Mesenchymal stem cell (in vitro differentiated cells and primary cell): ENCODE measurements at regions not wholly inside any gene's neighbourhood (a gene's known extent, or its start where the extent isn't known, plus 50 kb on each side); places are given as distances from the start of the nearest gene placed in this dataset.
A peak's percentile ranks its signal among the peaks of the same experiment; 100 is the strongest.

Experiments used
- DNase-seq: peaks from one replicate; pipeline ENCODE4 v3.0.0-alpha.2; 2013
- H2AFZ ChIP-seq: one replicate; pipeline ENCODE4 v1.6.1; 2013; ENCODE audit warnings: low read depth, mild to moderate bottlenecking, control low read depth, inconsistent platforms, low read length, moderate library complexity
- H2AK5ac ChIP-seq: 2 replicates; pipeline ENCODE4 v1.6.1; 2013; ENCODE audit warnings: low read length, moderate library complexity, mild to moderate bottlenecking, inconsistent platforms; ENCODE audit not compliant: severe bottlenecking
- H2BK120ac ChIP-seq: one replicate; pipeline ENCODE4 v1.6.1; 2013; ENCODE audit warnings: low read depth, mild to moderate bottlenecking, inconsistent platforms, low read length, moderate library complexity
- H2BK12ac ChIP-seq, 2 experiments: one replicate each; pipeline ENCODE4 v1.6.1; 2013; ENCODE audit warnings: inconsistent platforms in 2 of 2, low read length in 2 of 2, mild to moderate bottlenecking in 2 of 2, moderate library complexity in 2 of 2, control low read depth in 1 of 2
- H2BK15ac ChIP-seq: one replicate; pipeline ENCODE4 v1.6.1; 2013; ENCODE audit warnings: mild to moderate bottlenecking, low read depth, inconsistent platforms; ENCODE audit not compliant: poor library complexity, severe bottlenecking
- H2BK5ac ChIP-seq: 2 replicates; pipeline ENCODE4 v1.6.1; 2013; ENCODE audit warnings: low read depth, mild to moderate bottlenecking, low read length, control low read depth, inconsistent platforms; ENCODE audit not compliant: poor library complexity, severe bottlenecking
- H3K14ac ChIP-seq, 2 experiments: one replicate each; pipeline ENCODE4 v1.6.1; 2013; ENCODE audit warnings: inconsistent platforms in 2 of 2, low read length in 2 of 2, control low read depth in 1 of 2, mild to moderate bottlenecking in 1 of 2, moderate library complexity in 1 of 2
- H3K18ac ChIP-seq, 2 experiments: one replicate each; pipeline ENCODE4 v1.6.1; 2013; ENCODE audit warnings: inconsistent platforms in 2 of 2, low read length in 2 of 2, control low read depth in 1 of 2, low read depth in 1 of 2, mild to moderate bottlenecking in 1 of 2
- H3K23ac ChIP-seq, 2 experiments: one replicate each; pipeline ENCODE4 v1.6.1; 2013; ENCODE audit warnings: inconsistent platforms in 2 of 2, low read length in 2 of 2, mild to moderate bottlenecking in 2 of 2, moderate library complexity in 2 of 2, control low read depth in 1 of 2
- H3K27ac ChIP-seq: 2 replicates; pipeline ENCODE4 v1.5.1; 2013; ENCODE audit warnings: mild to moderate bottlenecking, moderate library complexity, low read length, control low read depth, inconsistent platforms; ENCODE audit not compliant: poor library complexity, severe bottlenecking
- H3K27me3 ChIP-seq, 2 experiments: 2 replicates each; pipeline versions ENCODE4 v1.6.1 to v1.7.0; 2013; ENCODE audit warnings: low read length in 2 of 2, mild to moderate bottlenecking in 2 of 2, moderate library complexity in 2 of 2, control low read depth in 1 of 2, inconsistent platforms in 1 of 2; ENCODE audit not compliant: control insufficient read depth in 1 of 2, insufficient read depth in 1 of 2
- H3K36me3 ChIP-seq, 2 experiments: 2 replicates each; pipeline versions ENCODE4 v1.6.1 to v1.7.0; 2013; ENCODE audit warnings: low read length in 2 of 2, control low read depth in 1 of 2, inconsistent platforms in 1 of 2, low read depth in 1 of 2, mild to moderate bottlenecking in 1 of 2; ENCODE audit not compliant: insufficient read depth in 2 of 2, control insufficient read depth in 1 of 2
- H3K4ac ChIP-seq, 2 experiments: one replicate each; pipeline ENCODE4 v1.6.1; 2013; ENCODE audit warnings: inconsistent platforms in 2 of 2, low read length in 2 of 2, mild to moderate bottlenecking in 2 of 2, moderate library complexity in 2 of 2, control low read depth in 1 of 2, low read depth in 1 of 2
- H3K4me1 ChIP-seq: 2 replicates; pipeline ENCODE4 v1.6.1; 2013; ENCODE audit warnings: low read depth, low read length, control low read depth; ENCODE audit not compliant: control insufficient read depth, insufficient read depth
- H3K4me2 ChIP-seq: 2 replicates; pipeline ENCODE4 v1.6.1; 2013; ENCODE audit warnings: low read length, mild to moderate bottlenecking, inconsistent platforms; ENCODE audit not compliant: poor library complexity, severe bottlenecking
- H3K4me3 ChIP-seq, 2 experiments: 2 replicates each; pipeline versions ENCODE4 v1.5.1 to v1.7.0; 2013; ENCODE audit warnings: low read length in 2 of 2, mild to moderate bottlenecking in 2 of 2, control low read depth in 1 of 2, low read depth in 1 of 2; ENCODE audit not compliant: insufficient read depth in 1 of 2
- H3K79me1 ChIP-seq: replicated peaks from 2 replicates; pipeline ENCODE4 v1.6.1; 2013; ENCODE audit warnings: mild to moderate bottlenecking, control low read depth, low read length, inconsistent platforms; ENCODE audit not compliant: poor library complexity, severe bottlenecking
- H3K9ac ChIP-seq: 2 replicates; pipeline ENCODE4 v1.7.0; 2013; ENCODE audit warnings: mild to moderate bottlenecking, low read length, moderate library complexity
- H3K9me3 ChIP-seq: 2 replicates; pipeline ENCODE4 v1.7.0; 2013; ENCODE audit warnings: mild to moderate bottlenecking, low read length; ENCODE audit not compliant: control insufficient read depth
- H4K8ac ChIP-seq: one replicate; pipeline ENCODE4 v1.6.1; 2013; ENCODE audit warnings: inconsistent platforms, mild to moderate bottlenecking, low read length, moderate library complexity
- H4K91ac ChIP-seq: one replicate; pipeline ENCODE4 v1.6.1; 2013; ENCODE audit warnings: mild to moderate bottlenecking, low read length, inconsistent platforms
- WGBS: methylation state at CpG from one replicate; pipeline ENCODE4 v1.1.7; 2013; ENCODE audit warnings: mixed read lengths; 5-methylcytosine and 5-hydroxymethylcytosine counted together

- H3K18ac ChIP-seq: peak overlapping the region in 1 of 2 experiments; percentile 34
- H3K27ac ChIP-seq: no peak overlapping the region
These were observed 94.1 kb upstream of the TMPO start for GRCh38 chr12:98421316-98421715.

DNA sequence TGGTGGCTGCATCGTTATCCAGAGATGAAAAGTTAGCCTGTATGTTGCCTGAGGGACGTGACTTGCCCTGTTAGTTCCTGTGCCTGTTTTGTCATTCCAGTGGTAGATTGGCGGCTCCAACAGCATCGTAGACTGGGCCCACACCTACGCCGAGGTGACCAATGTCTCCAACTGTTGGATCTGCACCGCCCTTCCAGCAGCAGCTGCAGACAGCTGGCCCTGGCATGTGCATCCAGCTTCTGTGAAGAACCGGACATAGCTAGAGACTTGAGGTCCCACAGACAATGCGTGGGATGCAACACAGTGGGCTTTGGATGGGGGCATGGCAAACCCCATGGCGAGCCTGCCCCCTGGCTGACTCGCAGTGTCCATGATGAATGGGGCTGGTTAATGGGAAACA, 93.0 kb upstream of the TMPO start:
- no peaks in the 10 kb centered on the region for H3K27me3 ChIP-seq
- no peak overlapping the region for H2BK120ac ChIP-seq
- H3K14ac ChIP-seq: no peak overlapping the region
- no peak overlapping the region for H2BK12ac ChIP-seq
- H3K27ac ChIP-seq: no peak overlapping the region
- no peaks in the 10 kb centered on the region for H3K9me3 ChIP-seq
- H2AK5ac ChIP-seq: peak overlapping the region; percentile 78
- H4K8ac ChIP-seq: no peak overlapping the region
- 95% methylated on average over 11 of the region's 11 CpGs for WGBS
- H3K36me3 ChIP-seq: no peaks in the 10 kb centered on the region
- H3K18ac ChIP-seq: no peak overlapping the region
- no peak overlapping the region for H3K9ac ChIP-seq
- no peak overlapping the region for H3K4me2 ChIP-seq
- H3K4me3 ChIP-seq: no peak overlapping the region
- no peak overlapping the region for H3K23ac ChIP-seq
- H3K79me1 ChIP-seq: no peaks in the 10 kb centered on the region
- no peak overlapping the region for H3K4ac ChIP-seq
- no peak overlapping the region for H2AFZ ChIP-seq
- no peak overlapping the region for H2BK5ac ChIP-seq
- H4K91ac ChIP-seq: no peak overlapping the region
- peaks cover 22% of the 10 kb centered on the region for H3K4me1 ChIP-seq
- H2BK15ac ChIP-seq: no peak overlapping the region
- DNase-seq: no peak

More at GRCh38 chr12:98421316-98421715, 94.1 kb upstream of the TMPO start:
- Histone ChIP-seq H2BK5ac (no peak overlapping the region), H2BK12ac (no peak overlapping the region), H3K23ac (no peak overlapping the region), H3K4me3 (no peak overlapping the region), H3K36me3 (no peaks in the 10 kb centered on the region), H2AK5ac (peak overlapping the region; percentile 78), H2AFZ (no peak overlapping the region), H3K9me3 (no peaks in the 10 kb centered on the region), H3K4me1 (peaks cover 22% of the 10 kb centered on the region), H3K4me2 (no peak overlapping the region), H3K27me3 (no peaks in the 10 kb centered on the region), H4K8ac (no peak overlapping the region), H3K14ac (no peak overlapping the region), H2BK120ac (no peak overlapping the region), H3K4ac (no peak overlapping the region), H2BK15ac (peak overlapping the region; percentile 15), H3K9ac (no peak overlapping the region), H4K91ac (peak overlapping the region; percentile 29), H3K79me1 (no peaks in the 10 kb centered on the region)
- WGBS: 91% methylated on average over 8 of the region's 8 CpGs
- no peak for DNase-seq

- no peak overlapping the region for H3K14ac ChIP-seq
- no peak overlapping the region for H2BK15ac ChIP-seq
- WGBS: 83% methylated on average over 4 of the region's 4 CpGs
- peaks cover 22% of the 10 kb centered on the region for H3K4me1 ChIP-seq
- no peak overlapping the region for H4K91ac ChIP-seq
- H3K36me3 ChIP-seq: no peaks in the 10 kb centered on the region
- H3K79me1 ChIP-seq: no peaks in the 10 kb centered on the region
- no peak overlapping the region for H3K4me3 ChIP-seq
- H4K8ac ChIP-seq: no peak overlapping the region
- H3K27me3 ChIP-seq: no peaks in the 10 kb centered on the region
- no peak overlapping the region for H3K4me2 ChIP-seq
- no peak overlapping the region for H3K9ac ChIP-seq
- H2BK120ac ChIP-seq: no peak overlapping the region
- no peak overlapping the region for H3K18ac ChIP-seq
- DNase-seq: no peak
- H3K27ac ChIP-seq: no peak overlapping the region
- H2AFZ ChIP-seq: no peak overlapping the region
- H3K9me3 ChIP-seq: no peaks in the 10 kb centered on the region
- no peak overlapping the region for H3K4ac ChIP-seq
- no peak overlapping the region for H3K23ac ChIP-seq
- H2BK5ac ChIP-seq: no peak overlapping the region
- H2BK12ac ChIP-seq: no peak overlapping the region
- H2AK5ac ChIP-seq: peak overlapping the region; percentile 78
These were observed 92.6 kb upstream of the TMPO start for GRCh38 chr12:98422812-98423211.

DNA sequence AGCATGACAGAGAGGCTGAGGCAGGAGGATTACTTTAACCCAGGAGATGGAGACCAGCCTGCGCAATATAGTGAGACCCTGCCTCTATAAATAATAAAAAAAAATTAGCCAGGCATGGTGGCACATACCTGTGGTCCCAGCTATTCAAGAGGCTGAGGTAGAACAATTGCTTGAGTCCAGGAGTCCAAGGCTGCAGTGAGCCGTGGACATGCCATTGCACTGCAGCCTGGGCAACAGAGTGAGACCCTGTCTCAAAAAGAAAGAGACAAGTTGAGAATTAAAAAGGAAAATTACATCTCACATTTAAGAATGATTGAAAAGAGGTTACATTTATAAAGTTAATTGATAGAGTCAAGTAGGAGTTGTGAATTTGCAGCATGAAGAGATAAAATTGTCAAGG, 91.4 kb upstream of the TMPO start:
- WGBS: 40% methylated on average over 1 of the region's 2 CpGs
- Histone ChIP-seq H2BK120ac (no peak overlapping the region), H3K23ac (no peak overlapping the region), H3K27me3 (no peaks in the 10 kb centered on the region), H3K27ac (no peak overlapping the region), H3K4ac (no peak overlapping the region), H2AFZ (no peak overlapping the region), H4K91ac (no peak overlapping the region), H3K36me3 (no peaks in the 10 kb centered on the region), H3K4me2 (no peak overlapping the region), H3K18ac (no peak overlapping the region), H3K4me1 (peaks cover 22% of the 10 kb centered on the region), H2AK5ac (peak overlapping the region; percentile 8), H2BK15ac (no peak overlapping the region), H4K8ac (no peak overlapping the region), H3K9ac (no peak overlapping the region), H3K79me1 (no peaks in the 10 kb centered on the region), H2BK12ac (no peak overlapping the region), H3K14ac (no peak overlapping the region), H2BK5ac (peak overlapping the region; percentile 34), H3K4me3 (no peak overlapping the region), H3K9me3 (no peaks in the 10 kb centered on the region)
- no peak for DNase-seq
